ENCODE measurements at regions not wholly inside any gene's neighbourhood (a gene's known extent, or its start where the extent isn't known, plus 50 kb on each side); places are given as distances from the start of the nearest gene placed in this dataset.
"Not testable (repeated sequence)": the region's sequence is repeated elsewhere in the genome, so short reads cannot be mapped to it uniquely, and the experiment has no call there.

- POLR2A ChIA-PET; DNase-seq (ENCODE audit: extremely low spot score): not testable (repeated sequence)
- CTCF ChIA-PET = interaction anchor here (0.6 kb wide), 1 partner anchor 56 kb away, joined by 4 read pairs; no protein-coding TSS in a partner anchor
- TF ChIP-seq, protein P1, sequence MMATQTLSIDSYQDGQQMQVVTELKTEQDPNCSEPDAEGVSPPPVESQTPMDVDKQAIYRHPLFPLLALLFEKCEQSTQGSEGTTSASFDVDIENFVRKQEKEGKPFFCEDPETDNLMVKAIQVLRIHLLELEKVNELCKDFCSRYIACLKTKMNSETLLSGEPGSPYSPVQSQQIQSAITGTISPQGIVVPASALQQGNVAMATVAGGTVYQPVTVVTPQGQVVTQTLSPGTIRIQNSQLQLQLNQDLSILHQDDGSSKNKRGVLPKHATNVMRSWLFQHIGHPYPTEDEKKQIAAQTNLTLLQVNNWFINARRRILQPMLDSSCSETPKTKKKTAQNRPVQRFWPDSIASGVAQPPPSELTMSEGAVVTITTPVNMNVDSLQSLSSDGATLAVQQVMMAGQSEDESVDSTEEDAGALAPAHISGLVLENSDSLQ (IDR thresholded peaks at IDR 0.05) = peak; percentile 70
Observed at GRCh38 chr2:61598515-61599156, 60.5 kb upstream of the XPO1 start.

GRCh38 chr2:61597300-61598289 is 59.4 kb upstream of the XPO1 start:
- no peak for DNase-seq (ENCODE audit: extremely low spot score)
- TF ChIP-seq SUZ12 (IDR thresholded peaks at IDR 0.05) = no peak
- TF ChIP-seq ZNF384 (IDR thresholded peaks at IDR 0.05) = no peak
- no peak for TF ChIP-seq LEF1 (IDR thresholded peaks at IDR 0.05; ENCODE audit: borderline replicate concordance)
- TF ChIP-seq NFRKB (IDR thresholded peaks at IDR 0.05) = no peak
- TF ChIP-seq ELF4 (IDR thresholded peaks at IDR 0.05) = no peak
- TF ChIP-seq, protein P1 (IDR thresholded peaks at IDR 0.05) = no peak
- TF ChIP-seq L3MBTL2 (conservative IDR thresholded peaks at IDR 0.05) = no peak
- TF ChIP-seq FOXK2 (IDR thresholded peaks at IDR 0.05) = no peak
- TF ChIP-seq CTBP1 (IDR thresholded peaks at IDR 0.05; ENCODE audit: borderline replicate concordance) = no peak
- no peak for TF ChIP-seq FOXA1 (IDR thresholded peaks at IDR 0.05)
- TF ChIP-seq HDGF (IDR thresholded peaks at IDR 0.05; ENCODE audit: borderline replicate concordance) = no peak
- no peak for TF ChIP-seq FOXM1 (IDR thresholded peaks at IDR 0.05; ENCODE audit: borderline replicate concordance)
- no peak for TF ChIP-seq SP1 (IDR thresholded peaks at IDR 0.05)
- TF ChIP-seq TARDBP (IDR thresholded peaks at IDR 0.05) = no peak
- ChIA-PET POLR2A (no interaction called here), CTCF (interaction anchor here (0.6 kb wide), 1 partner anchor 57 kb away, joined by 4 read pairs; no protein-coding TSS in a partner anchor)

- DNase-seq (ENCODE audit: extremely low spot score); CTCF ChIA-PET; POLR2A ChIA-PET: not testable (repeated sequence)
Observed at GRCh38 chr2:61594201-61594600, 56.0 kb upstream of the XPO1 start.

DNA sequence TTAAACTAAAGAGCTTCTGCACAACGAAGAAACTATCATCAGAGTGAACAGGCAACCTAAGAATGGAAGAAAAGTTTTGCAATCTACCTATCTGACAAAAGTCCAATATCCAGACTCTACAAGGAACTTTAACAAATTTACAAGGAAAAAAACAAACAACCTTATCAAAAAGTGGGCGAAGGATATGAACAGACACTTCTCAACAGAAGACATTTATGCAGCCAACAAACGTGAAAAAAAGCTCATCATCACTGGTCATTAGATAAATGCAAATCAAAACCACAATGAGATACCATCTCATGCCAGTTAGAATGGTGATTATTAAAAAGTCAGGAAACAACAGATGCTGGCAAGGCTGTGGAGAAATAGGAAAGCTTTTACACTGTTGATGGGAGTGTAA is 55.5 kb upstream of the XPO1 start:
- POLR2A ChIA-PET; DNase-seq (ENCODE audit: extremely low spot score); CTCF ChIA-PET: not testable (repeated sequence)

DNA sequence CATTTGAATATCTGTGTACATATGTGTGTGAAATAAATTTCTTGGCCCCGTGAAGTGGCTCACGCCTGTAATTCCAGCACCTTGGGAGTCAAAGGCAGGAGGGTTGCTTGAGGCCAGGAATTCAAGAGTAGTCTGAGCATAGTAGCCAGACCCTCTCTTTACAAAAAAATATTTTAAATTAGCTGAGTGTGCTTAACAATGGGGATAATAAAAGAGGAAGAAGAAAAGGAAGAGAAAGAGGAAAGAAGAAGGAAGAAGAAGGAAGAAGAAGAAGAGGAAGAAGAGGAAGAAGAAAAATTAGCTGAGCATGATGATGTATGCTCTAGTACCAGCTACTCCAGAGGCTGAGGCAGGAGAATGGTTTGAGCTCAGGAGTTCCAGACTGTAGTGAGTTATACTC is 52.1 kb upstream of the XPO1 start:
- DNase-seq (ENCODE audit: extremely low spot score) = no peak
- POLR2A ChIA-PET = no interaction called here

DNA sequence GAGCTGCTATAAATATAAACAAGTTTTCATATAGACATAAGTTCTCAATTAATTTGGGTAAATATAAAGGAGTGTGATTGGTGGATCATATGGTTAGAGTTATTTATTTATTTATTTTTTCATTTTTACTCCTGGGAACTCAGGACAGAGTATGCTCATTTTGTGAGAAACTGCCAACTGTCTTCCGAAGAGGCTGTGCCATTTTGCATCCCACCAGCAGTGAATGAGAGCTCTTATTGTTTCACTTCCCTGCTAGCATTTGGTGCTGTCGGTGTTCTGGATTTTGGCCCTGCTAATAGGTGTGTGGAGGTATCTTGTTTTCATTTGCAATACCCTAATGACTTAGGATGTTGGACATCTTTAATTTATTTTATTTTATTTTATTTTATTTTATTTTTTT is 50.4 kb upstream of the XPO1 start:
- TF ChIP-seq FOXA1 (IDR thresholded peaks at IDR 0.05) (no peak), CTBP1 (IDR thresholded peaks at IDR 0.05; ENCODE audit: borderline replicate concordance) (no peak), FOXK2 (IDR thresholded peaks at IDR 0.05) (no peak), FOXM1 (IDR thresholded peaks at IDR 0.05; ENCODE audit: borderline replicate concordance) (no peak), ELF4 (IDR thresholded peaks at IDR 0.05) (no peak), HDGF (IDR thresholded peaks at IDR 0.05; ENCODE audit: borderline replicate concordance) (no peak), NFRKB (IDR thresholded peaks at IDR 0.05) (no peak), BHLHE40 (IDR thresholded peaks at IDR 0.05; ENCODE audit: borderline replicate concordance) (no peak), SUZ12 (IDR thresholded peaks at IDR 0.05) (no peak), ARNT (IDR thresholded peaks at IDR 0.05) (no peak), LEF1 (IDR thresholded peaks at IDR 0.05; ENCODE audit: borderline replicate concordance) (no peak), SP1 (IDR thresholded peaks at IDR 0.05) (no peak), L3MBTL2 (conservative IDR thresholded peaks at IDR 0.05) (no peak), ZNF384 (IDR thresholded peaks at IDR 0.05) (no peak), TARDBP (IDR thresholded peaks at IDR 0.05) (no peak)
- TF ChIP-seq, protein P1 (IDR thresholded peaks at IDR 0.05) = no peak
- no peak for DNase-seq (ENCODE audit: extremely low spot score)
- CTCF ChIA-PET = no interaction called here
- POLR2A ChIA-PET = no interaction called here

More for the DNA sequence above, 52.1 kb upstream of the XPO1 start:
- CTCF ChIA-PET = no interaction called here
- no peak for TF ChIP-seq ELF4 (IDR thresholded peaks at IDR 0.05)
- TF ChIP-seq TARDBP (IDR thresholded peaks at IDR 0.05) = no peak
- TF ChIP-seq LEF1 (IDR thresholded peaks at IDR 0.05; ENCODE audit: borderline replicate concordance) = no peak
- no peak for TF ChIP-seq FOXM1 (IDR thresholded peaks at IDR 0.05; ENCODE audit: borderline replicate concordance)
- TF ChIP-seq, protein P1 (IDR thresholded peaks at IDR 0.05) = no peak
